Skin of body (tissue), 1 donor: ENCODE measurements at regions not wholly inside any gene's neighbourhood (a gene's known extent, or its start where the extent isn't known, plus 50 kb on each side); places are given as distances from the start of the nearest gene placed in this dataset.
A peak's percentile ranks its signal among the peaks of the same experiment; 100 is the strongest.
"Not testable (repeated sequence)": the region's sequence is repeated elsewhere in the genome, so short reads cannot be mapped to it uniquely, and the experiment has no call there.

Source experiments
- DNase-seq: peaks from one replicate; lab custom pipeline; 2025; lab: John Stamatoyannopoulos, UW

DNA sequence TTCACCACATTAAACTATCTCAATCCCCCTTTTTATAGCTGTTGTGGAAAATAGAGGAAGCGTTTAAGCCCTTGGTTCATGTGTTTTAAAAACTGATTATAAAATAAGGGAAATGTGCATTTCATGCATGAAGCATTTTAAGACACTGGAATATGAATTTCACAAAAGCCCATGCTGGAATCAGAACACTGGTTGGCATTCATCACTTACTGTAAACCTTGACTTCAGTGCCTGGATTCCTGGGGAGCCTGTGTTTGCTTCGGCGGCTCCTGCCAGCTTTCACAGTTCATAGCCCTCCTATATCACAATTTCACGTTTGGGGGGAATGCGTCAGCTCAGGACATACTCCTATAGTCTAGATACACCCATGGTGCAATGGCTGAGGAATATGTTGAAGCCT lies 336.9 kb downstream of the INSIG2 start:
- DNase-seq, result no peak

DNA sequence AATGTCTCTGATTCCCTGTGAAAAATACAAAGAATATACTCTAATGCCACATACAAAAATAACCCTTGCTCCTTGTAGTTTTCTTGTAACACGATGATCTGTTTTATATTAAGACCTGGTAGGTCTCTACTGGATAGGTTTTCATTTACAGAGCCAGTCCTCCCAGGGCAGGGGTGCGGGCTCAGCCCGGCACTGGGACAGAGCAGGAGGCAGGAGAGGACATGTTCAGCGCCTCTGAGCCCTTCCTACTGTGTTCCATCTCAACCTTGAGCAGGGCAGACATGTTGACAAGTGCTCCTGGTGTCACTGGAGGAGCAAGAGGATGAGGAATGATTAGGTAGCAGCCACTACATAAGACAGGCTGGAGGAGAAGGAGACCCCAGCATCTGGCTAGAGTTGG lies 335.5 kb downstream of the INSIG2 start:
- DNase-seq, result no peak

DNA sequence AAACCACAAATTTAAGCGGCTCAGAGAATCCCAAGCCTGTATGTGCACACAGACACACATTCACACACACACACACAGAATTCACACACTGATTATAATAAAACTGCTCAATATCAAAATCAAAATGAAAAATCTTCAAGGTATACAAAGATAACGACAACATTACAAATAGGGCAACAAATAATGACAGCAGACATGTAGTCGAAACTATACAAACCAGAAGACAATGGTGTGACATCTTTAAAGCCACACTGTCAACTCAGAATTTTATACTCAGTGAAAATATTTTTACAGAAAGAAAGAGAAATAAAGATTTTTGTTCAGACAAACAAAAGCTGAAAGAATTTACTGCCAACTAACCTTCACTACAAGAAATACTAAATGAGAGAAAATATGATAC lies 333.4 kb downstream of the INSIG2 start:
- DNase-seq, result no peak

DNA sequence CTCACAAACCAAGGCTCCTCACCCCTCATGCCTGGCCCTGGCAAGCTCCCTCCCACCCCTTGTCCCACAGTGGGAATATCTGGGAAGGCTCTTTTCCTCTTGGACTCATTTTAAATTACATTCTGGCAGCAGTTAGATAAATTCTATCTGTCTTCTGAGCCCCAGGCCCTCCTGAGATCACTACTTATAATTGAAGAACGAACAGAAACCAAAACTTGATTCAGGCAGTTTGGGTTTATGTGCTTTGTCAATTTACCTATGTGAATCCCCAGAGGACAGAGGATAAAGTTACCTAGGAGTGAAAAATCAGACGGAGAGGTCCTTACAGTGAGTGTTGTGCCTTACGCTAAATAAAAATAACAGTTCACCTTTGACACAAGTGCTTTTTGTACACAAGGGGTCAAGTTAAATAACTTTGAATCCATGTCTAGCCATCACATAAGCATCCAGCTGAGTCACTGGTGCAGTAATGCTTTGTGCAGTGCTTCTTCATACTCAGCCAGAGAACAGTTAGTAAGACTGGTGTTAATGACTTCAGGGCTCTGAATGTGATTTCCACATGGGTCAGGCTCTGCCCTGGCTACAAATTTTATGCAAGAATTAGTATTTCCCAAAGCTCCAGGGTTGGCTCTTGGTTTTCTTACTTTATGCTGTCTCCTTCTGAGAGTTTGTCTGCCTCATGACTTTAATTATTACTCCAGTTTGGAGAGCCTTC lies 329.3 kb downstream of the INSIG2 start:
- DNase-seq, result no peak

DNA sequence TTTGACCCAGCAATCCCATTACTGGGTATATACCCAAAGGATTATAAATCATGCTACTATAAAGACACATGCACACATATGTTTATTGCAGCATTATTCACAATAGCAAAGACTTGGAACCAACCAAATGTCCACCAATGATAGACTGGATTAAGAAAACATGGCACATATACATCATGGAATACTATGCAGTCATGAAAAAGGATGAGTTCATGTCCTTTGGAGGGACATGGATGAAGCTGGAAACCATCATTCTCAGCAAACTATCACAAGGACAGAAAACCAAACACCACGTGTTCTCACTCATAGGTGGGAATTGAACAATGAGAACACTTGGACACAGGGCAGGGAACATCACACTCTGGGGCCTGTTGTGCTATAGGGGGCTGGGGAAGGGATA lies 326.9 kb downstream of the INSIG2 start:
- not testable (repeated sequence) for DNase-seq

DNA sequence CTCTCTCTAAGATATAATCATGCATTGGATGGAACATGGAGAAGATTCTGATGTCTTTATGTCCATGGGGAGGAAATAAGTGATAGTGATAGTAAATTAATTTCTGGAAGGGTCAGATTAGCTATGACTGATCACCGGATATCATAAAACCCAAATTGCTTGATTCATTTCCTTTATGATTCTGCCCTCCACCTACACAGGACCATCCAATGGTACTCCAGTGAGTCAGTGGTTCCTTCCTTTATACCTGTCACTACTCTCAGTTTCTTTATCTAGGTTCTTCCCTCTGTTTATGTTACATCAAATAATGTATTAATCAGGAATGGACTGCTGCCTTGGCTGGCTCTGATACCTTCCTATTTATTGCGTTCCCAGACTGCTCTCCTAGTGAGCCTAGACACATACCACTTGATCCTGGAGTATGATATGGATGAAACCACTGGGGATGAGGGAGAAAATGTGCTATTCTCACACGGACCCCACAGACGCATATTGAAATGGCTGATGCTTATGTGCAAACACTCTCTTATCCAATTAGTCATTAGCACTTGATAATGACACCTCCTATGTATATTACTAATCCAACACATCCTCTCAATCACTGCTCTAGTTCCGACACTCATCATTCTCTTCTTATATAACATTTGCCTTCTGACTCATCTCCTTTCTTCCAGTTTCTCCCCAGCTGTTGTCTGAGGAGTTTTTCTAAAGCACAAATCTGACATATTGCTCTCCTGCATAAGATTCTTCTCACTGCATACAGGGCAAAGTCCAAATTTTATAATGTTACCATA lies 315.6 kb downstream of the INSIG2 start:
- no peak for DNase-seq

DNA sequence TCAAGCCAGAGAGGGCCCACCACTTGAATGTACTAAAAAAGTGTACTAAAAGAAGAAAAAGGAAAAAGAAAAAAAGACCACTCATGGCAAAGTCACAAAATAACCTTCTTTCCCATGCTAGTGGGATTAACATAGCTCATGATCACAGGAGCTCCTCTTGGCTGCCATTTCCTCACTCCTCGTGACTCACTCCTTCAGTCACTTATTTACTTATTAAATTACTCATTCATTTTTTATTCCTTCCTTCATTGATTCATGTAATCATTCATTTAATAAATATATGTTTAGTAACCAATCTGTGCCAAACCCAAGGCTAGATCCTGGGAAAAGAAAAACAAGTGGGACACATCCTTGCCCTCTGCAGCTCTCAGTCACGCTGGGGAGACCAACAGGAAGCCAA lies 300.5 kb downstream of the INSIG2 start:
- DNase-seq, result no peak

DNA sequence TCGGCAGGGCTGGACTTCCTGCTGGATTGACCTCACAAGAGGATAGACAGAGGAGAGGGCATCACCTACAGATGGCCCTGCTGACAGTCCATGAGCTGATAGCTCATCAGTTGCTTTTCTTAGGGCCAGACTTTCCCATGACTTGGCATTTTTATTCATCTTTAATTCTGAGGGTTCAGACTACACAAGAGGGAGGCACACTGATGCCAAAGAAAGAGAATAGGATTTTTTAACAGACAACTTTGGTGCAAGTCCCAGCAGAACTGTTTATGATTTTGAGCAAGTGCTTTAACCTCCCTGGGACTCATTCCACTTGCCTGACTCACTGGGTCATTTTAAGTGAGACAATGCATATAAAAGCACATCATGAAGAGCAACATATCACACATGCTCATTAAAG lies 299.2 kb downstream of the INSIG2 start:
- no peak for DNase-seq

DNA sequence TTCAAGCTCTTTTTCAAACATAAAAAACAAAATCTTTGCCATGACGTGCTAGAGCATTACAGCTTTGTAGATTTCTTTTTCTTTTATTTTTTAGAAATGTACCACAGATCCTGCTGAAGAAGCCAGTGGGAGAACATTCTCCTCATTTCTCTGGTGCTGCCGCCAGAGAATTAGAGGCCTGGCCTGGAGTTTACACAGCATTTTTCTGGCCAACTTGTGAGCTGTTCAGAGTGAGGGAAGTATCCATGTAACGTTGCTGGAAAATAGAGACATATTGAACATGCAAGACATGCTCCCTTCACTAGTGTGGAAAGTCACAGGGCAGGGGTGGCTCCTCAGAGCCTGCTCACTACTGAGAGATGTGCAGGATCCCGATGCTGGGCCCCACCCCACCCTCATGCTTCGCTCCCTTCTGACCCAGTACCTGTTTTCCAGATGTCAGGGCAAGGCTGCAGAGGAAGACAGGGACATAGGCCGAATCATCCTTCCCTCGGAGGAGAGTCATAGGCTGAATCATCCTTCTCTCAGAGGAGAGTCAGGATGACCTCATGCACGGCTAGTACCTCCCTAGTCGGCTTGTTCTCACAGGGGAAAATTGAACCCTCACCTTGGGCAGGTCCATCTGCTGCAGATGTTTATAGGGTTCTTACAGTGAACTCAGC lies 298.5 kb downstream of the INSIG2 start:
- DNase-seq, result peak; percentile 16

DNA sequence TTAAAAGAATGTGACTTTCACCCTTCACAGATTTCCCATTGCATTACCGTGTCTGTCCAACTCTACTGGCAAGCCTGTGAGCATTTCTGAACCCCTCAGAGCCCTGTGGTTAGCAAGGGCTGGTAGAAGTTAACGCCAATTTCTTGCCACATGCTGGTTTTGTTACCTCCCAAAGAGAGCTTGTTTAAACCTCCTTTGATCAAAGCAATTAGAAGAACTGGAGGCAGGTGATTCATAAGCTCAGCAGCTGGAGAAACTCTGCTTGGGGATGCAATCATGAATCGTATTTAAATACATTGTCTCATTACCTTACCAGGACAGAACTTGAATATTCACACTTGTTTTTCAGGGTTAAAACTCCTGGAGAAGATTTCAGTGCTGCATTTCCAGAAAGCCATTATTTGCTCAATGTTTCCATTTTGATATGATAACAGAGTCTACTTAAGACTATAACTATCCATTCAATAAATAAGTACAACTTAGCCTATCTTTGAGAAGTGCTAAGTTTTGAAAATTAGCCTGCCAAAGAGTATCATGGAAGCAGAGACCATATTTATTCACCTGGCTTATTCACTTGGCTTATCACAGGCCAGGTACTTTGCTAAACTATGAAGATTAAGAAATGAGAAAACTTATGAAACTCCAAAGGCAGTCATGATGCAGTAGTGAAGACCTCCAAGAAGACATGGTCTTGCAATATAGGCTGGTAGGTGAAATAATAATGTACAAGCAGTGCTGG lies 292.8 kb downstream of the INSIG2 start:
- no peak for DNase-seq

DNA sequence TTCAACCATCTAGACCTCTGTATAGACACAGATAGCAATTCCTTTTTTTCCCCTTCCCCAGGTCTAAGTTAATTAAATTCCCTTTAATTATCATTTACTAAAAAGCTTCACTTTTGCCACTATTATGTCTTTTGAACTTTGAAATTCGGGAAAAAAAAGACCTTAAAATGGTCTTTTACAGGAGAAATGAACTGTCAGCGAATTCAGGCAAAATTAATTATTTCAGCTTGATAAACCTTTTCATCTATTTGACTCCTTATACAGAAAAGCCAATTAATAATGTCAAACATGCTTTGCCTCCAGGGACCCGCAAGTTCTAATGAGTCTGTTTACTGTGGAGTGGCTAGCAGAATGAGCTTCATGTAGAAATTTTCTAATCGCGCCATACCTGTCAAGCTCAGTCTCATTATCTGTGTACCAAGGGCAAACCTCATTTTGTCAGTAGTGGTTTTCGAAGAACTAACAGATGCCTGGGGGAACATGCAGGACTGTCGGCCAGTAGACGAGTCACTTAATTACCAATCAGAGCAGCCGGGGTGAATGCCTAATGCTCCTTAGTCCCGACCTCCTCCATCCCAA lies 287.7 kb downstream of the INSIG2 start:
- DNase-seq, result no peak

DNA sequence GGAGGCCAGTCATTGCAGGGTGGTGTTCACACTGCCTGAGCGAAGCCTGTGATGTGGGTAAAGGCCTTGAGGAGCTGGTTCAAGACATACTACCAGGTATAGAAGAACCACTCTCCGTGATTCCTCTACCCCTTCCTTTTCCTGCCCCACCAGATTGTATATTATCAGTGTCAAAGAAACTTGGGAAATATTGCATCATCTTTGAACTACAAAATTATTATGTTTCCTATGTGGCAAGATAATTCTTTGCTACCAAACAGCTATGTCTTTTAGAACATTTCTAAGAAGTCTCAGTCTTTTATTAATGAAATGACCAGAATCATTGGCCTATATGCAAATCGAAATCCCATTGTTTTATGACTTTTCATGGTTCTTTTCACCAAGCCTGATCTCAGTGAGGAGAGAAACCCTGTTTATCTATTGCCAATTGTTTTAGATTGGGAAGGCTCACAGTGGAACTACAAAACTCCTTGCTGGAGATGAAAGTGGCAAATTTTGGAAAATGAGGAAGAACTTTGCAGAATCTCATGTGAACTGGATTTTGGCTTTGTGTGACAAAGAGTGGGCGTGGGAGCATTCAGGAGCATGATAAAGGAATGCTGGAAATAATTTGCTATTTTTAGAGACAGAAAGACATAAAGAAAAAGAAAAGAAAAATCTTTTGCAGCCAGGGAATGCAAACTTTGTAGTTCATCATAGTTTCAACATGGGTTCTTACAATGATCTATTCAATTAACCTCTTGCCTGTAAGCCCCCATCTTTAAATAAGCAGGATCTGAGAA lies 286.9 kb downstream of the INSIG2 start:
- no peak for DNase-seq

DNA sequence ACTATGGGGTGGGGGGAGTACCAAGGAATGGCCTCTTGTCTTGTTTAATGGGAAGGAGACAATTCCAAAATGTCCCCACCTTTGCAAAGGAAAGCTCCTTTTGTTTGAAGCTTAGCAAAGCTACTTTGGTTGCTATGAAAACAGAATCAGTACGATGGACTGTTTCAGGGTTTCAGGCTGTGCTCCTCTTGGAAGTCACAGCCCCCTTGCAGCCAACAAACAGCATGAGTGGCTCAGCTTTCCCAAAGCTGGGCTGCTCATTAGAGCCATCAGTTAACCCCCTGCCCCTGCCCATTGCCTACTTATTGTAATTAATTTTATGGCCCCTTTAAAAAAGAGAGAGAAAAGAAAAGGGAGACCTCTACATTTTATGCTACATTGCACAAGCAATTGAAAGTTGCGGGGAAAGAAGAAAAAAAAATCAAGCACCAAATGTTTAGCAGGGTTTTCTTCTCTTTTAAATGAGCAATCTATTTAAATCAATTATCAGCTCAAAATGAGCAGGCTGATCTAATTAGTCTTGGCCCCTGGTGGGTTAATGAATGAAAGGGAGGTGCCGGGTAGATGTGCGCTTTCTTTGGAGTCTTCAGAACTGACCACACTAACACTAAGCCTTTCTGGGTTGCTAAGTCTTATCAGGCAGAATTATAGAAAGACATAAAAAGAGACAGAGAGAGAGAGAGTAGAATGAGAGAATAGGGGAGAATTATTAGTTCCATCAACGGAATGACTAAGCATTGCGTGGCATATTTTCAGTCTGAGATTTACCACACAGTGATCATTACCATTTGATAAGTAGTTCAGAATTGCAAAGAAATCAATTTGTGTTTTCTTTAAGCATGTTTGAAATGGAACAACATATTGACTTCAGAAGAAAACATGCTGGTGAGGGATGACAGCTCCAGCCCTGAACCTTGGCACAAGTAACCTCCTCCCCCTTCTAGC lies 284.9 kb downstream of the INSIG2 start:
- no peak for DNase-seq

DNA sequence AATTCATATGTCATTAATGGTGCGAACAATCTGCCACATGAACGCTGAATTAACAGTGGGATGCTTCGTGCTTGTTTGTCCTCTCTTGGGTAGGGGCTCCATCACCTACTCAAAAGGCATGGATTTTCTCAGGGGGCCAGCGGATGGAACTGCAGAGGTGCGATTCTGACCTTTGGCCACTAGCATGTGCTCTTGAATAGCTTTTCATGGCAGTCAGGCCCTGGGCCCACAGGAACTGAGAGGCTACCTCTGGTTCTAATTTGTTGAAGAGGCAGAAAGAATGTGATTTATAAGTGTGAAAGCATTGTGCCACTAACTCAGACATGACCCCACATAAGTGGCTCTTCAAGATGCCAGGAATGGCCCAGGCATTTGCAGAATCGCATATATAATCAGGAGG lies 283.2 kb downstream of the INSIG2 start:
- DNase-seq, result no peak

DNA sequence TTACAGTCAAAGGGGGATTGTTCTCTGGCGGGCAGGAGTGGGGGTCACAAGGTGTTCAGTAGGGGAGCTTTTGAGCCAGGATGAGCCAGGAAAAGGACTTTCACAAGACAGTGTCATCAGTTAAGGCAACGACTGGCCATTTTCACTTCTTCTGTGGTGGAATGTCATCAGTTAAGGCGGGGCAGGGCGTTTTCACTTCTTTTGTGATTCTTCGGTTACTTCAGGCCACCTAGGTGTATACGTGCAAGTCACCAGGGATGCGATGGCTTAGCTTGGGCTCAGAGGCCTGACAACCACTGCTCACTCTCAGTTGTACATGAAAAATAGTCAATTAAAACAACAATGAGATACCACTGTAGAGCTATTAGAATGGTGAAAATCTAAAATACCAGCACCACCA lies 281.2 kb downstream of the INSIG2 start:
- DNase-seq, result not testable (repeated sequence)

DNA sequence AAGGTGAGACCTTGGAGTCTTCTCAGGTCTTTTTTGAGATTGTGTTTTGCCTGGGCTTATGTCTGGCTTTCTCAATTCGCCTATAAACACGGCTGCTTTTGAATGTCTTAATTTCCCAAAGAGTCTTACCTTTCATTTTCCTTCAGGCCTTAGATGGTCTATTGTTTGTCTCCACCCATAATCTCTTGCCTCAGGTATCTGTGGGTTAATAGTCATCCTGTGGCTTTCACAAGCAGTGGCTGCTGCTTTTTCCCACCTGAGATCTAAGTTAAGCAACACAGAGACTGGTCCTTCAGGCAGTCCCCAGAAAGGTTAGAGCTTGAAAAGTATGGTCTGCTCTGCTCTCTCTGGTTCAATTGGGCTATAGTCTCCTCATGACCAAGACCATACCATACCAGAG lies 275.3 kb downstream of the INSIG2 start:
- no peak for DNase-seq

DNA sequence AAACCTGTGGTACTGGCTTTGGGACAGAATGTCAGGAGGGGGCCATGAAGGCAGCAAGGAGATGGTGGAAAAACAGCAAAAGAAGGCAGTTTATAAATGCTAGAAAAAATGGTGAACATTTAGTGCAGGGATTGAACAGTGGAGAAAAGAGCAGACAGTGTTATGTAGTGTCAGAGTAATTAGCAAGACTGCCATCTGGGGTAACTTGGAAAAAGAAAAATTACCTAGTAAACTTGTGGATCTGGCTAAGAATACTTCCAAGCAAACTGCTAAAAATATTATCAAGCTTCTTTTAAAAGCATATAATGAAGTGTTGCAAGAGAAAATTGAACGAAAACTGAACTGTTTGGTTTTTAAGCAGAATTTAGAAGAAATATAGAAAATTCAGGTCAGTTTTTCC lies 267.8 kb downstream of the INSIG2 start:
- DNase-seq, result no peak

DNA sequence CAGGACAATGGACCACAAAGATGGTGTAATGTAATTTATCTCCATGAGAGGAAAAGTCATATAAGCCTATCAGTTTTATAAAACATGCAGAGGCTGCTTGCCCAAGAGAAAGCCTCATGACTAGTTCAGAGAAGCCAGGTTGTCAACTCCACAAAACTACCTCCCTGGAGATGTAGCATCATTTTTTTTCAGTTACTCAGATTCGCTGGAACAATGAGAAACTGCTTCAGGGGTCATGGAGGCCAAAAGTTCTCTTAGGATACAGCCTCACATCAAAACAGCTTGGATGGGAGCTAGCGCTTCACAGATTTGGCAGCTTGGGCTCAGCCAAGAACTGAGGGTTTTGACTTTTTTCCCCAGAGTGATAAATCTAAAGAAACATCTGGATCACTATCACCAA lies 263.5 kb downstream of the INSIG2 start:
- no peak for DNase-seq

DNA sequence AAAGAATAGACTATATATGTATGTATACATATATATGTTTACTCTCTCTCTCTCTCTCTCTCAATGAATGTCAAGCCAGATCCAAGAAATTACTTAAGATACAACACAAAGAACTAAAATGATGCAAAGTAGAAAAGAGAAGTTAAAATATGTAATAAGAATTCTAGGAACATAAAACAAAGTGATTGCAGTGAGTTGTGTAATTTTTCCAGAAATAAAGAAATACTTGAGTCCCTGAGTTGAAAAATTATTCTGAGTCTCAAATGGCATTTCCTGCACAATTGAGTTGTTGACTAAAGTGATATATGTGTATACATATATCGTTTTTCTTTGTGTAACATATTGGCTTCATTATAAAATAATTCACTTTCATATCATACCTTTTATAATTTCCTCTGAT lies 262.4 kb downstream of the INSIG2 start:
- DNase-seq, result no peak

DNA sequence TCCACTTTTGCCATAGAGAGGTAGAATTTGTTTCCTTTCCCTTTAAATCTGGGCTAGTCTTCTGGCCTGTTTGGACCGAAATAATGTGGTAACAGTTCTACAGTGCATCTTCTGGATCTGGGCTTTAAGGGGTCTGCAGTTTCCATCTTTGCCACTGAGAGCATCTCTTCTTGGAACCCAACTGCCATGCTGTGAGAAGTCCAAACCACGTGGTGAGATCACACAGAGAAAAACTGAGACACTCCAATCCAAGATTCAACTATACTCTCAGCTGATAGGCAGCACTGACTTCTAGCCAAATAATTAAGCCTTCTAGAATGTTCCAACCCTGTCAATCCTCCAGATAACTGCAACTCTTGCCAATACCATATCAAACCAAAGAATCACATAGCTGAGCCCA lies 261.1 kb downstream of the INSIG2 start:
- no peak for DNase-seq
